Spinal cord (tissue), 9 donors: ENCODE measurements at regions not wholly inside any gene's neighbourhood (a gene's known extent, or its start where the extent isn't known, plus 50 kb on each side); places are given as distances from the start of the nearest gene placed in this dataset.
A peak's percentile ranks its signal among the peaks of the same experiment; 100 is the strongest.

Experiments used
- DNase-seq, 6 donors: peaks; one replicate each; pipeline versions ENCODE4 v3.0.0 to v3.0.0-alpha.2; 2013 to 2015; ENCODE audit warnings: low spot score in 6 of 6, low read depth in 4 of 6
- H3K27ac ChIP-seq: one replicate; pipeline ENCODE4 v1.5.1; 2013; ENCODE audit warnings: low read depth, low read length, control low read depth
- H3K27me3 ChIP-seq: one replicate; pipeline ENCODE4 v1.6.1; 2013; ENCODE audit warnings: low read length; ENCODE audit not compliant: control insufficient read depth, insufficient read depth
- H3K36me3 ChIP-seq: one replicate; pipeline ENCODE4 v1.6.1; 2013; ENCODE audit warnings: low read length; ENCODE audit not compliant: control insufficient read depth, insufficient read depth
- H3K4me1 ChIP-seq: one replicate; pipeline ENCODE4 v1.6.1; 2013; ENCODE audit warnings: low read length; ENCODE audit not compliant: control insufficient read depth, insufficient read depth
- H3K4me3 ChIP-seq: one replicate; pipeline ENCODE4 v1.5.1; 2013; ENCODE audit warnings: low read depth, low read length, control low read depth
- H3K9me3 ChIP-seq: one replicate; pipeline ENCODE4 v1.6.1; 2013; ENCODE audit warnings: low read length; ENCODE audit not compliant: control insufficient read depth, insufficient read depth
- WGBS: methylation state at CpG from one replicate; pipeline ENCODE4 v1.1.5; 2013; ENCODE audit warnings: missing lambda C conversion rate; ENCODE audit not compliant: insufficient coverage; 5-methylcytosine and 5-hydroxymethylcytosine counted together
- donor health status: healthy.

DNA sequence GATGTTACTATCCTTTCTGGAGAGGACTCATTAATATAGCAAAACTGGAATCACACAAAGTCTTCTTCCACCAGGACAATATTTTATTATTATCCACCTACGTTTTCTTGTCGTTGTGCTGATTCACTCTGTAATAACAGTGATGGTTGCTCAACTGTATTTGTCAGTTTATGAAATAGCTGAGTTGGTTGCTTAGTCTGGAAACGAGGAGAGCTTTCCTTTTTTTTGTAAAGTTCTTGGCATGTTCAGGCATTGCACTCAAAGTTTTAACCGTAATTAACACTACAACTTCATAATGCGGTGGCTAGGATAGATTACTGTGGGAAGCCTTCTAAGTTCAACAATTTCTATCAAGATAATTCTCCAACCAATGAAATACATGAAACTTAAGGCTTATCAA, 131.2 kb downstream of the RAP2B start:
- no peaks in the 10 kb centered on the region for H3K9me3 ChIP-seq
- DNase-seq = no peak
- no peaks in the 10 kb centered on the region for H3K4me1 ChIP-seq
- no peak overlapping the region for H3K27ac ChIP-seq
- H3K36me3 ChIP-seq = no peaks in the 10 kb centered on the region
- H3K4me3 ChIP-seq = no peak overlapping the region
- no CpG with 5 or more reads among the region's 5 CpGs for WGBS
- no peaks in the 10 kb centered on the region for H3K27me3 ChIP-seq

DNA sequence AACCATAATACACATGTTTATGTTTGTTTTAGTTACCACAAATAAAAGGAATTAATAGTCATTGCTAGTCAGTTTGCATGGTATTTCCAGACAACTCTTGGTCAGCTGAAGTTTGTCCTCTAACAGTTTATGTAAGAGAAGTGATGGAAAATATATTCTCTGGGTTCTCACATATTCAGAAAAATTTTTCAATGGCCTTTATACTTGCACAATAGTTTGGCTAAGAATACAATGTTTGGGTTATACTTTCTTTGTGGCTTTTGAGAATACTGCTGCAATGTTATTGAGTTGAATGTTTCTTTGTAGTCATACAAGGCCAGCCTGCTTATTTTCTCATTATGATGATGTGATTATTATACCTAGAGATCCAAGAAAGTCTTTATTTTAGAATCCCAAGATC, 133.9 kb downstream of the RAP2B start:
- Histone ChIP-seq H3K4me3 (no peak overlapping the region), H3K9me3 (no peaks in the 10 kb centered on the region), H3K27me3 (no peaks in the 10 kb centered on the region)

DNA sequence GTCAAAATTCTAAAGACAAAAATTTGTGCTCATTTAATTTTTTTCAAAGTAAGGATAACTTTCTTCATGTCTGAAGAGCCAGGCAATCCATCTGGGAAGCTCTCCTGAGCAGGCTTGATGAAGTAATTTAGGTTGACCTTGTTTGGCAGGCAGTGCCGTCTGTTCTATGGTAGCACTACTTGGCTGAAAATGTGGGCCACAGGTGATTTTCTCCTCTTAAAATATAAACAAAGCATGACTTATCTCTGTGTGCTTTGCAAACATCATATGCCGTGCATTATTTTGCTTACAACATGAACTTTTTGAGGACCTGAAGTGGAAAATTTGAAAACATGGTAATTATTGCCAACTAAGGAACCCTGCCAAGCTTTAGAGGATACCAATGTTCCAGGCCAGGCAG, 143.2 kb downstream of the RAP2B start:
- H3K27ac ChIP-seq = no peak overlapping the region
- no peaks in the 10 kb centered on the region for H3K4me1 ChIP-seq
- no peaks in the 10 kb centered on the region for H3K36me3 ChIP-seq
- WGBS = no CpG with 5 or more reads among the region's 2 CpGs
- H3K27me3 ChIP-seq = no peaks in the 10 kb centered on the region
- no peak for DNase-seq
- H3K4me3 ChIP-seq = no peak overlapping the region
- H3K9me3 ChIP-seq = no peaks in the 10 kb centered on the region

More for the DNA sequence above, 133.9 kb downstream of the RAP2B start:
- no peak for DNase-seq
- no peaks in the 10 kb centered on the region for H3K36me3 ChIP-seq
- no peaks in the 10 kb centered on the region for H3K4me1 ChIP-seq
- H3K27ac ChIP-seq = no peak overlapping the region

DNA sequence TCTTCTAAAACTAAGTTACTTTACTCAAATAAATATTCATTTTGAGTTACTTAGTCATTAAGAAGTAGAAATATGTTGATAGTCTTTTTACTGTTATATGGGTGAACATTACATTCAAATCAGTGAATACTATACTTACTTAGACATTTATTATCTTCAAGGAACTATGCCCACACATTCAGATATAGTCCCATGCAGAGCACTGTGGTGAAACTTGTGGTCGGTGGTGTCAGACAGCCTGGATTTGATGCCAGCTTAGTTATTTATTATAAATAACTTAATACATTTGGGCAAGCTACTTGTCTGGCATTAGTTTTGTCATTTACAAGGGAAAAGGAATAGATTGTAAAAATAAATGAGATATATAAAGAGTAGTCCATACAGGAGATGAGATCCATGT, 149.5 kb downstream of the RAP2B start:
- no peak overlapping the region for H3K4me3 ChIP-seq
- WGBS = no CpG with 5 or more reads among the region's 1 CpG
- H3K4me1 ChIP-seq = no peaks in the 10 kb centered on the region
- no peaks in the 10 kb centered on the region for H3K9me3 ChIP-seq
- no peak overlapping the region for H3K27ac ChIP-seq
- DNase-seq = no peak
- H3K27me3 ChIP-seq = no peaks in the 10 kb centered on the region
- H3K36me3 ChIP-seq = no peaks in the 10 kb centered on the region

DNA sequence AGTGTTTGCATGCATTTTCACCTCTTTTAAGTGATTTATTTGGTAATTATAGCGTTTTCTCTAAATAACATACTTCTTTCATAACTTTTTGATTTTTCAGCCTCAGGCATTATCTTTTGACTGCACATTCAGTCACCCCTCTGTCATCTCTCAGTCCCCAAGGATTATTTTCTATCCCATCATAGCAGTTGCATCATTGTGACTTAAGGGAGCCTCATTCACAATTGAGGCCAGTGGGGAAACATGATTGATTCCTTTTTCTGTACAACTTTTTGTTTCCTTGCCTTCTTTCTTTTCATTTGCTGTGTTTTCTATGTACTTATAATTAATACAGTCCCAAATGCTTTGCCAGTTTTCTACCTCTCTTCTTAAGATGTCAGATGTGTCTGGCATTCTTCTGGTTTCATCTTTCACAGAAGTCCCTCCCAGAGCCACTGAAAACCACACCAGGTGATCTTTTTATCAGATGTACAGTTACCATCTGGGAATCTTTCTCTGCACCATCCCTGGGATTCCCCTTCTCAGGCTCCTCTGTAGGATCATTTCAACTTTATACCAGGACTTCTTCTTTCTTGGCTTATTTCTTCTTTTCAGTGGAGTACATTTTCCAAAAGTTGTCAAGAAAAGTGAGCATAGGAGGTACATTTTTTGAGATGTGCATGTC, 151.4 kb downstream of the RAP2B start:
- Histone ChIP-seq H3K4me1 (no peaks in the 10 kb centered on the region), H3K27me3 (no peaks in the 10 kb centered on the region), H3K27ac (no peak overlapping the region), H3K4me3 (no peak overlapping the region), H3K9me3 (no peaks in the 10 kb centered on the region), H3K36me3 (no peaks in the 10 kb centered on the region)
- DNase-seq = no peak
- WGBS = no CpG with 5 or more reads among the region's 1 CpG

DNA sequence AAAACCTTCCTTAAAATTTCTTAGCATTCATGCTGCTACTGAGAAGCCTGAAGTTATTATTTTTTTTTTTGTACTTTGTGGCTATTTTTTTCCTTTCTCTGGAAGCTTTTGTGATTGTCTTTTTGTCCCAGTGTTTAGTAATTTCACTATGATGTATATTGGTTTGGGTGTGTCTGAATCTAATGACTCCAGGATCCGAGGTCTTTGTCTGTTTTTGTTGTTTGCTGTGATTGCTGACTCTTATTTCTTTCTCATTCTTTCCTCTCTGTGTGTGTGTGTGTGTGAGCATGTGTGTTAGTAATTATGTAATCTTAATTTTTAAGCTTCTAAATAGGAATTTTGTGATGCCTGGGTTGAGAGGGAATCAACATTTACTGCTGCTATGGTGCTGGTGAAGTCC, 152.0 kb downstream of the RAP2B start:
- no CpG with 5 or more reads among the region's 1 CpG for WGBS

DNA sequence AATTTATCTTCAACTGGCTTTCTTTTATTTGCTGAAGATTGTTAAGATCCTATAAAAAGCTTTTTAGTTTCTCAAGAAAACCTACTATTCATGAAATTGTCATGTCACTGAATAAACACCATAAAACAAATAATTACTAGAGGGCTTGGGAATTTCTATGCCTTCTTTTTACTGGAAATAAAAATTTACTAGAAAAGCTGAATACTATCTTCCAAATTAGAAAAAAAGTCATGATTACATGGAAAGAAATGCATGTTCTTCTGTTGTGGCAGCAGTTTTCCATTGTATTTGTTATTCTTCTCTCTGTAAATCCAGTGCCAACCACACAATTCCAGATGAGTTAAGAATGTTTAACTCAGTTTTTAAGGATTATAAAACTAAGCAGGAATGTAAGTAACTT, 153.8 kb downstream of the RAP2B start:
- no peaks in the 10 kb centered on the region for H3K36me3 ChIP-seq

More for the DNA sequence above, 152.0 kb downstream of the RAP2B start:
- Histone ChIP-seq H3K9me3 (no peaks in the 10 kb centered on the region), H3K27me3 (no peaks in the 10 kb centered on the region), H3K36me3 (no peaks in the 10 kb centered on the region), H3K27ac (no peak overlapping the region), H3K4me3 (no peak overlapping the region), H3K4me1 (no peaks in the 10 kb centered on the region)
- DNase-seq = no peak

DNA sequence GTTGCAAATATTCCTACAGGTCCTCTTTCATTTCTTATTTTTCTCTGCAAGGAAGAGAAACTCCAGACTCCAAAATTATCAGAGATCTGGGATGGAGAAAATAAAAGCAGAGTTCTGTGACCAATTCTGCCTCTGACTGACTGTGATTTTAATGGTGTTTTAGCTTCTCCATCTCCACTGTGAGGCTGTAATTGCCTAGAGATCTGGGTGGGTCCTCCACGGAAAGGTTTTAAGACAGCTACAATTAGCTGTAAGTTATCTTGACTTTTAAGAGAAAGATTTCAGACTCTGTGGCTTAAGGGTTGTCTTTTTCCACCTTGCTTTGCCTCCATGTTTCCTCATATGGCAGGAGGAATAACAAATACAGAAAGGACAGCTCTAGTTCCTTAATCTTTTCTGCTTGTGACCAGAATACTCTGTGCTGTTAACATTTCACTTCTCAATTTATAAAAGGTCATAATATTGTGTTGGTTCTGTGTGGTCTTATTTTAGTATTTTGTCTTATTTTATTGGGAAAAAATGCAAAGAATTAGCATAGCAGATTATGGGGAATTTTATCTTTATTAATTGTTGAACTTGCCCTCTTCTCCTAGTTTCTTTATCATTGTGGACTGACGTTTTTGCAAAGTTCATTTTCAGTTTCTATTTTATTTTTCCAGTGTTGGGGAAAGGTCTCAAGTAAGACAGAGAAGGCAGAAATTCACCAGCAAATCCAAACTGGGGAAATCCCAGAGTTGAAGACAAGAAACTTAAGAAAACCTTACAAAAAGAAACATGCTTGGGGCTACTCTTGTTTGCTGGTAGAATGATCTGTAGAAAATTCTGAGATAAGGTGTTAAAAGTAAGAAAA, 157.9 kb downstream of the RAP2B start:
- Histone ChIP-seq H3K27me3 (no peaks in the 10 kb centered on the region), H3K4me3 (no peak overlapping the region), H3K27ac (no peak overlapping the region), H3K9me3 (no peaks in the 10 kb centered on the region), H3K36me3 (no peaks in the 10 kb centered on the region), H3K4me1 (no peaks in the 10 kb centered on the region)
- WGBS = 67% methylated on average over 1 of the region's 2 CpGs
- peak in 1 of 6 donors; percentile 41 for DNase-seq

More for the DNA sequence above, 153.8 kb downstream of the RAP2B start:
- no peaks in the 10 kb centered on the region for H3K4me1 ChIP-seq
- DNase-seq = no peak
- H3K9me3 ChIP-seq = no peaks in the 10 kb centered on the region
- no peak overlapping the region for H3K27ac ChIP-seq
- H3K4me3 ChIP-seq = no peak overlapping the region
- H3K27me3 ChIP-seq = no peaks in the 10 kb centered on the region

DNA sequence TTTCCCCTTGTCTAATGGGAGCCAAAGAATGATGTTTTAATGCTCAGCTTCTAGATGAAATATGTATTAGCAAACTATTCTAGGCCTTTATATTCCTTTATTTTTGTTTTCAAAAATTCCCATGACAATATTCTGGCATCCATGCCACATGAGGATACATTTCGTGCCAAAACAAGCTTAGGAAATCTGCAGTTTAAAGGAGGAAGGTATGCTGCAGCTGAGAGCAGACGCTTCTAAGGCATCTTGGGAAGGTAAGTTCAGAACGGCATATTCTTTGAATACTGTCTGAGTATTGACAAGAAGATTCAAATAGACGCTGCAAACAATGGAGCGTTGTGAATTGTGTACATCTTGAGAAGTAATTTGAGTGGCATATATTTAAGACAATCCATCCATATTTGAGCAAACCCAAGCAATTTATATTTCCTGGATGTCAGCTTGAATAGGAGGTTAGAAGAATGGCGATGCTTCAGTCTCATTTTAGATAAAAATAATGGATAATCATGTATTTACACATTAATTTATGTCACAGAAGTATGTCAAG, 158.6 kb downstream of the RAP2B start:
- Histone ChIP-seq H3K27me3 (no peaks in the 10 kb centered on the region), H3K4me3 (no peak overlapping the region), H3K9me3 (no peaks in the 10 kb centered on the region), H3K4me1 (no peaks in the 10 kb centered on the region), H3K27ac (no peak overlapping the region), H3K36me3 (no peaks in the 10 kb centered on the region)
- 71% methylated on average over 3 of the region's 6 CpGs for WGBS
- DNase-seq = peak in 1 of 6 donors; percentile 17

DNA sequence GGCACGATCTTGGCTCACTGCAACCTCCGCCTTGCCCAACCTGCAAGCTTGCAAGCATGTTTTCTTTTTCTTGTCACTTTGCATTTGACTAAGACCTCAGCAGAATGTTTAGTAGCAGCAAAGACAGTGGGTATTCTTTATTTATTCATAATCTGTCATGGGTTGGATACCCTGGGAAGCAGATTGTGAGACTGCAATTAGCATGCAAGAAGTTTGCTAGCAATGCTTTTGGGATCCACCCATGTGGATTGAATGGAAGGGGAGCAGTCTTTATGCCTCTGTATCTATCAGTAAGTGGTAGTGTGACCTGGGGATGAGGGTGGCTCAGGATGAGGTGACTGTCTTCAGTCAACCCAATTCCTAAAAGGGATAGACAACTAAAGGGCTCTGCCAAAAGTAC, 166.7 kb downstream of the RAP2B start:
- WGBS = no CpG with 5 or more reads among the region's 2 CpGs
- H3K4me3 ChIP-seq = no peak overlapping the region
- H3K4me1 ChIP-seq = no peaks in the 10 kb centered on the region
- H3K36me3 ChIP-seq = no peaks in the 10 kb centered on the region
- no peak overlapping the region for H3K27ac ChIP-seq
- no peaks in the 10 kb centered on the region for H3K27me3 ChIP-seq
- H3K9me3 ChIP-seq = no peaks in the 10 kb centered on the region
- DNase-seq = no peak
